Lower lobe of right lung (tissue), 2 donors: ENCODE measurements at regions not wholly inside any gene's neighbourhood (a gene's known extent, or its start where the extent isn't known, plus 50 kb on each side); places are given as distances from the start of the nearest gene placed in this dataset.

Experiments used
- ATAC-seq, 2 donors: fragments of 200-7000 bp; cut with Tn5 transposase; one replicate each; pipeline ENCODE4 v1.9.1; 2020 to 2022; ENCODE audit warnings: mild to moderate bottlenecking in 2 of 2, moderate library complexity in 2 of 2
- DNase-seq: peaks from one replicate; pipeline ENCODE4 v3.0.0-alpha.2; 2020
- H3K27ac ChIP-seq: fragments of 200-600 bp; one replicate; pipeline ENCODE4 v1.8.0; 2022
- H3K27me3 ChIP-seq: fragments of 200-600 bp; one replicate; pipeline ENCODE4 v1.8.0; 2022; ENCODE audit warnings: low read depth
- H3K36me3 ChIP-seq: fragments of 200-600 bp; one replicate; pipeline ENCODE4 v1.8.0; 2022; ENCODE audit warnings: mild to moderate bottlenecking
- H3K4me1 ChIP-seq: fragments of 200-600 bp; one replicate; pipeline ENCODE4 v1.8.0; 2022
- H3K4me3 ChIP-seq: fragments of 200-600 bp; one replicate; pipeline ENCODE4 v1.8.0; 2022; ENCODE audit warnings: mild to moderate bottlenecking
- H3K9me3 ChIP-seq: fragments of 200-600 bp; one replicate; pipeline ENCODE4 v1.8.0; 2022
- intact Hi-C: fragments of 100-400 bp; cut with DNase I; formaldehyde crosslinking; loops from one replicate; pipeline ENCODE4 v1.11.0; 2022
- TF ChIP-seq, protein P1 (sequence below): fragments of 200-600 bp; IDR thresholded peaks from one replicate; pipeline ENCODE4 v1.8.0; 2022; ENCODE audit warnings: antibody characterized with exemption, mild to moderate bottlenecking
- donor health status: DM: no; HTN: yes; CAD: no; lungs with severe emphysema.

DNA sequence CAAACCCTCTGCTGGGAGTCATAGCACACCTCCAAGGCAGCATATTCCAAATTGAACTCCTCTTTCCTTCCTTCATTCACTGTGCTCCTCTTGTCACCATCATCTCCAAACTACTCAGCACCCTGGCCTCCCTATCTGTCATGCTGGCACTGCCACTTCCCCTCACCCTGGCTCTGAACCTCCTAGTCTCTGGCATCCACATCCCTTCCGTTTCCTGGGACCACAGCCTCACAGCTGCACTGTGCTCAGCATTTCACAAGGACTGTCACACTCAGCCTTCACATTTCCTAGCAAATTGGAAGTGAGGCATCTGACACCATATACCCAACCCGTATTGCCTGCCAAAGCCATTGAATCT is 124.7 kb downstream of the WDR11 start:
- DNase-seq (no peak), ATAC-seq (no peak)
- Histone ChIP-seq H3K4me3 (no peak overlapping the region), H3K4me1 (peaks cover 11% of the 10 kb centered on the region), H3K27me3 (peaks cover 41% of the 10 kb centered on the region), H3K36me3 (no peaks in the 10 kb centered on the region), H3K9me3 (no peaks in the 10 kb centered on the region), H3K27ac (no peak overlapping the region)
- TF ChIP-seq, protein P1, sequence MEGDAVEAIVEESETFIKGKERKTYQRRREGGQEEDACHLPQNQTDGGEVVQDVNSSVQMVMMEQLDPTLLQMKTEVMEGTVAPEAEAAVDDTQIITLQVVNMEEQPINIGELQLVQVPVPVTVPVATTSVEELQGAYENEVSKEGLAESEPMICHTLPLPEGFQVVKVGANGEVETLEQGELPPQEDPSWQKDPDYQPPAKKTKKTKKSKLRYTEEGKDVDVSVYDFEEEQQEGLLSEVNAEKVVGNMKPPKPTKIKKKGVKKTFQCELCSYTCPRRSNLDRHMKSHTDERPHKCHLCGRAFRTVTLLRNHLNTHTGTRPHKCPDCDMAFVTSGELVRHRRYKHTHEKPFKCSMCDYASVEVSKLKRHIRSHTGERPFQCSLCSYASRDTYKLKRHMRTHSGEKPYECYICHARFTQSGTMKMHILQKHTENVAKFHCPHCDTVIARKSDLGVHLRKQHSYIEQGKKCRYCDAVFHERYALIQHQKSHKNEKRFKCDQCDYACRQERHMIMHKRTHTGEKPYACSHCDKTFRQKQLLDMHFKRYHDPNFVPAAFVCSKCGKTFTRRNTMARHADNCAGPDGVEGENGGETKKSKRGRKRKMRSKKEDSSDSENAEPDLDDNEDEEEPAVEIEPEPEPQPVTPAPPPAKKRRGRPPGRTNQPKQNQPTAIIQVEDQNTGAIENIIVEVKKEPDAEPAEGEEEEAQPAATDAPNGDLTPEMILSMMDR = no peak
- intact Hi-C loops = no loop called here

DNA sequence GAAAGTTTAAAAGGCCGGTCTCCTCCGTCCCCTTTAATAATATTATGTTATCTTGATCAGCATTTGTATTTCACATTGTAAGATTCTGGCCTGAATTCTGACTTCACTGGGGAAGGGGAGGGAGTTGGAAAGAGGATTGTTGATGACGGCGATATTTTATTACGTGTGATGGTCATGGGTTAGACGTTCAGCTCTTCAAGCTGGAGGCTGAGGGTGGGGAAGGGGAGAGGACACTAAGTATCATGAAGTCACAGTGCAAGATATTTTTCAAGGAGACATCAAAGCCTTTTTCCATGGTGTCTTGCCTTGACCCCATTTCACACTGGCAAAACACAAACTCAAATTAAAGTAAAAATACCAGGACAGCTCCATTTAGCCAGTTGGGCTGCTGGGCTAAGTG is 126.7 kb downstream of the WDR11 start:
- peaks cover 48% of the 10 kb centered on the region for H3K27me3 ChIP-seq
- peak overlapping the region; percentile 50 for H3K4me3 ChIP-seq
- no peak for DNase-seq
- ATAC-seq = no peak
- intact Hi-C loops = no loop called here
- H3K27ac ChIP-seq = peak overlapping the region; percentile 83
- H3K4me1 ChIP-seq = peaks cover 15% of the 10 kb centered on the region
- TF ChIP-seq, protein P1 = no peak
- H3K9me3 ChIP-seq = no peaks in the 10 kb centered on the region
- no peaks in the 10 kb centered on the region for H3K36me3 ChIP-seq

DNA sequence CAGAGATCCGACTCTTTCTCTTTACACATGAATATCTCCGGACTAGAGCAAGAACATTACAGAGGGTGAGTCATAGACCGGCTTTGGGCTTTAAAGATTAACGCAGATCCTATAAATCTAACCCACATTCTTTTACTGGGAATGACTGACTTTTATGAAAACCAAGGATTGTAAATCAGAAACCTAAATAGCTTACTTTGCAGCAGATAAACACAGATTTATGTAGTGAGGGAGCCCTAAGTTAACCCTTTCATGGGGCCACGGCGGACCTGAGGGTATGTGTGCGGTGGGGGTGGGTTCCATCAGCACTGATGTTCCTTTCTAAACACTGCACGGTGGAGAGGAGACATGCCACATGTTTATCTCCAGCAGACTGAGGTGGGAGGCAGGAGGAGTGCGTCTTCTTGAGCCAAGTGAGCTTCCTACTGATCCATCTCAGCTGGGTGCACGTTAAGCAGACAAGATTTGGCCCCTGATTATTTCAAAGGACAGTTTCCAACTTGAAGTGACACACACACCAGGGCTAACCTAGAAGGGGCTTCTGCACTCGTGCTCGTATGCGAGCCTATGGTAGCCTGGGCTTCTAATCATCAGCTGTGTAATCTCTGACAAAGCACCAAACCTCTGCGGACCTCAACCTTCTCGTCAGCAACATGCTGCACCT is 127.6 kb downstream of the WDR11 start:
- Histone ChIP-seq H3K9me3 (no peaks in the 10 kb centered on the region), H3K27ac (peak overlapping the region; percentile 83), H3K36me3 (no peaks in the 10 kb centered on the region), H3K27me3 (peaks cover 48% of the 10 kb centered on the region), H3K4me1 (peaks cover 15% of the 10 kb centered on the region), H3K4me3 (peak overlapping the region; percentile 50)
- DNase-seq = no peak
- ATAC-seq = peak in 1 of 2 donors; percentile 39
- TF ChIP-seq, protein P1 = no peak
- intact Hi-C loops = no loop called here

DNA sequence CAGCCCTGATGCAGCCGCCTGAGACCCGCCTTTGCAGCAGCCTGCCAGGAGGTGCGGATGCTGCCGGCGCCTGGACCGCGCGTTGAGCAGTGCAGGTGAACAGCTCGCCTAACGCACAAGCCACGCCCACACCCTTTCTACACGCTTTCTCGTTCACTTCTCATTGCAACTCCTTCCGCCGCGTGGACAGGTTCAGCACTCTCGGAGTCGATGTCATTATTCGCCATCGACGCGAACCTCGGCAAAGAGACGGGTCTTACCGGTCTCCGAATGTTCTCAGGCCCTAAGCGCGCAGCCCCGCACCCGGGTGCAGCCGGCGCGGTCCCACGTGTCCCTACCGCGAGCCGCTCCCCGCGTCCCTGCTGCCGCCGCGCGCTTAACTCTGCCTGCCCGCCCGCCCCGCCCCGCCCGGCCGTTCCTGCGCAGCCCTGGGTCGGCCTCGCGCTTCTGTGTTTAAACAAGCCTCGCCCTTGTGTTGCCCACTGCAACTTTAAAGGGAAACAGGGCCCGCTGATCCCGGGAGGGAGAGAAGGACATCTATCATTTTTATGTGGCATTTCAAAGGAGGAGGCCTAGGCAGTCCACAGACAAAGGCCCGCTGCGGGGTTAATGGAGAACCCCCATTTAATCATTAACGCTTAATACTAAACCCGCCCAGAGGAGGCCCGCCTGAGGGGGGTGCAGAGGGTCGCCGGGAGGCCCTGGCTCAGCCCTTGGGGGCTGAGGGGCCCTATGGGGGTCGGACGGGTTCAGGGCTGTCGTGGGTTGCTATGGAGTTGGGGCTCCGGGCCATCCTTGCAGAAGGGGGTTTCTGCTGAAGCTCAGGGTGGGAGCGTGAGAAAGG is 128.5 kb downstream of the WDR11 start:
- TF ChIP-seq, protein P1 = no peak
- Histone ChIP-seq H3K27me3 (peaks cover 39% of the 10 kb centered on the region), H3K27ac (peak overlapping the region; percentile 83), H3K4me1 (peaks cover 15% of the 10 kb centered on the region), H3K4me3 (peak overlapping the region; percentile 50), H3K9me3 (no peaks in the 10 kb centered on the region), H3K36me3 (no peaks in the 10 kb centered on the region)
- peak; percentile 90 for DNase-seq
- intact Hi-C loops = no loop called here
- ATAC-seq = peak; percentile 86 to 87

DNA sequence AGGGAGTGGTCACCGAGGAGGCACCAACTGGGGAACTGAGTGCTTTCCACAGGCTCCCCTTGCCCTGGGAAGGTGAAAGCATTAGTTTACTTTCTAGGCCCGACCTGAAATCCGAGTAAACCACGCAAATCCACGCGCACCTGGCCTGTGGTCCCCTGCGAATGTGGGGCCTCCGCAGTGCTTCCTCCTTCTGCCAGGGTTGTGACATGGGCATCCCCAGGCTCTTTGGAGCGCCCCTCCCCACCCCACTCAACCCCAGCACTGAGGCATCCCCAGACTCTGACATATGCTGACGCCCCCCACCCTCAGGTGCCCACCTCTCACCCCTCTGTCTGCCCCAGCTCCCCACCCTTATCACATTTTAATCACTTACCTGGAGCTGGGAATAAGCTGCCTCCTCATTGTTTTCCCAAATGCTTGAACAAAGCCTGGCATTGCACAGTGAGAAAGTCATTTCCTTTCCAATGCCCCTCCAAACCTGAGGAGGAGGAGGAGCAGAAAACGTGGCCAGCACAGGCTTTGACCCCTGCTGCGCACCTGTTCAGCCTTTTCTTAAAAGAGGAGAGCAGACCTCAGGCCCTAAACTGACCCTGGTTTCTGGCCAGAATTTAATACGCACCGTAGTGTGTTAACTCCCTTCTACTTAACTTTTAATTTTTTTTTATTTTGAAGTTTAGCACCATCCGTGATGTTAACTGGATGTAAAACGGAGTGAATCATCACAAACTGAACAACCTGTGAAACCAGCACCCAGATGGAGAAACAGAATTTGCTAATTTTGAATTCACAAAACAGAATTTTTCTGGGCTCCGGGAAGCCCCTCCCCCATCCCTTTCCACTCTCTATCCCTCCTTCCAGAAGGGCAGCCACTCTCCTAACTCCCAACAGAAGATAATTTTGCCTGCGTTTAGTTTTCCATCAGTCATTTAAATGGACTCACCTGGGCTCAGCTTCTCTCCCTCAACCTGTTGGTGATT is 129.4 kb downstream of the WDR11 start:
- intact Hi-C loops = no loop called here
- peak; percentile 64 for DNase-seq
- peaks cover 38% of the 10 kb centered on the region for H3K27me3 ChIP-seq
- H3K27ac ChIP-seq = peak overlapping the region; percentile 83
- no peaks in the 10 kb centered on the region for H3K9me3 ChIP-seq
- no peaks in the 10 kb centered on the region for H3K36me3 ChIP-seq
- H3K4me1 ChIP-seq = peaks cover 15% of the 10 kb centered on the region
- TF ChIP-seq, protein P1 = no peak
- ATAC-seq = peak; percentile 64 to 66
- peak overlapping the region; percentile 50 for H3K4me3 ChIP-seq
